B cell (primary cell): ENCODE measurements at regions not wholly inside any gene's neighbourhood (a gene's known extent, or its start where the extent isn't known, plus 50 kb on each side); places are given as distances from the start of the nearest gene placed in this dataset.

Source experiments
- EZH2 ChIP-seq: IDR thresholded peaks from 2 replicates; pipeline ENCODE4 v1.6.1; 2012; ENCODE audit warnings: borderline replicate concordance, low read depth, mild to moderate bottlenecking, moderate library complexity, low read length; ENCODE audit not compliant: insufficient read depth, poor library complexity, severe bottlenecking
- TF ChIP-seq, protein P1 (sequence below): fragments of 200-600 bp; IDR thresholded peaks from one replicate; pipeline ENCODE4 v1.8.0; 2022; ENCODE audit warnings: antibody characterized with exemption, mild to moderate bottlenecking

DNA sequence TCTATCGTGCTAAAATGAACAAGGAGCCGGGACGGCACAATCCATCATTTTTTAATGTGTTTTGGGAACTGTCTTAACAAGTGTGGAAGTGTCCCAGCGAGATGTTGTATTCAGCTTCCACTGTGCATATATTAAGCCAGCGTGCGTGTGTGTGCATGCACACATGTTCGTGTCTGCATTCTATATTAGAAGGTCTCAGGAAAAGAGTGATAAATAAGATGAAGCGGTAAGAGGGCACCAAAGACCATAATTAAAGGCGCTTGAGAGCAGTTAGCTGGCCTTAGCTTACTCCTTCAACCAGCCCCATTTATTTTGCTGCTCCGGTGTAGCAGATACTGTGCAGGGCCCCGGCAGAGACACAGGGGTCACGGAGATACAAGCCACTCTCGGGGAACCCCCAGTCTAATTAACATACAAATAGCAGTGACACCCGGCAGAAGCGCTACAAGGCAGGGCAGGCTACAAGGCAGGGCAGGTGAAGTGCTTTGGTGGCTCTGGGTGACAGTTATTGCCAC, 206.5 kb upstream of the RREB1 start:
- TF ChIP-seq EZH2, result no peak
- TF ChIP-seq, protein P1, sequence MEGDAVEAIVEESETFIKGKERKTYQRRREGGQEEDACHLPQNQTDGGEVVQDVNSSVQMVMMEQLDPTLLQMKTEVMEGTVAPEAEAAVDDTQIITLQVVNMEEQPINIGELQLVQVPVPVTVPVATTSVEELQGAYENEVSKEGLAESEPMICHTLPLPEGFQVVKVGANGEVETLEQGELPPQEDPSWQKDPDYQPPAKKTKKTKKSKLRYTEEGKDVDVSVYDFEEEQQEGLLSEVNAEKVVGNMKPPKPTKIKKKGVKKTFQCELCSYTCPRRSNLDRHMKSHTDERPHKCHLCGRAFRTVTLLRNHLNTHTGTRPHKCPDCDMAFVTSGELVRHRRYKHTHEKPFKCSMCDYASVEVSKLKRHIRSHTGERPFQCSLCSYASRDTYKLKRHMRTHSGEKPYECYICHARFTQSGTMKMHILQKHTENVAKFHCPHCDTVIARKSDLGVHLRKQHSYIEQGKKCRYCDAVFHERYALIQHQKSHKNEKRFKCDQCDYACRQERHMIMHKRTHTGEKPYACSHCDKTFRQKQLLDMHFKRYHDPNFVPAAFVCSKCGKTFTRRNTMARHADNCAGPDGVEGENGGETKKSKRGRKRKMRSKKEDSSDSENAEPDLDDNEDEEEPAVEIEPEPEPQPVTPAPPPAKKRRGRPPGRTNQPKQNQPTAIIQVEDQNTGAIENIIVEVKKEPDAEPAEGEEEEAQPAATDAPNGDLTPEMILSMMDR, result no peak
